ENCODE measurements at regions not wholly inside any gene's neighbourhood (a gene's known extent, or its start where the extent isn't known, plus 50 kb on each side); places are given as distances from the start of the nearest gene placed in this dataset.

DNA sequence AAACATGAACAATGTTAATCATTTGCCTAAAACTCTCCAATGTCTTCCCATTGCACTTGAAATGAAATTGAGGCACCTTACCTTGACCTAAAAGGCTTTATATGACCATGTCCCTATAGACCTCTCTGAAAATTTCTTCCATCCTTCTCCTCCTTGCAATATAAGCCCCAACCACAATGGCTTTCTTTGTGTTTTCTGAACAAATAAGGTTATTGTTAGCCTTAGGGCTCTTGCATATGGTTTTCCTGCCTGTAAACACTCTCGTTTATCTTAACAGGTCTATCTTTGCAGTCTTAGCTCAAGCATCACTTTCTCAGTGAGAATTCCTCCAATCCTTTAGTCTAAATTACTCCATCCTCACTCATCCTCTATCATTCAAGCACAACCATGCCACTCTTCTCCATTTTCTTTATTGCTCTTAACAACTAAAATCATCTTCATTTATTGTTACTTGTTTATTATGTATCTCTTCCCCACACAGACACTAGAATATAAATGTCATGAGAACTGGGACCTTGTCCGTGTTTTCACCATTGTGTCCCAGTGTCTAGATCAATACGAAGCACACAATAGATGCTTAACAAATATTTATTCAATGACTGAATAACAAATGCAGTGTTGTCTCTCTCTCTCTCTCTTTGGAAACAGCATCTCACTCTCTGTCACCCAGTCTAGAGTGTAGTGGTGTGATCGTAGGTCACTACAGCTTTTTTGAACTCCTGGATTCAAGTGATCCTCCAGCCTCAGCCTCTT lies 129.3 kb downstream of the RDH14 start:
- Histone ChIP-seq H3K27me3 (ENCODE audit: control insufficient read depth in 3 of 3, insufficient read depth in 3 of 3, low read length in 3 of 3) (no peaks in the 10 kb centered on the region), H3K4me3 (ENCODE audit: low read length in 3 of 3) (no peak overlapping the region), H3K4me1 (ENCODE audit: control insufficient read depth in 3 of 3, insufficient read depth in 3 of 3, low read length in 3 of 3) (peaks cover 0 to 6% (median 3%) of the 10 kb centered on the region in 3 donors), H3K9me3 (ENCODE audit: control insufficient read depth in 3 of 3, low read length in 3 of 3) (no peaks in the 10 kb centered on the region), H3K36me3 (ENCODE audit: control insufficient read depth in 3 of 3, insufficient read depth in 3 of 3, low read length in 3 of 3) (no peaks in the 10 kb centered on the region), H3K27ac (ENCODE audit: low read depth, low read length) (no peak overlapping the region), H3K9ac (ENCODE audit: low read depth in 1 of 3, low read length in 3 of 3) (no peak overlapping the region)

DNA sequence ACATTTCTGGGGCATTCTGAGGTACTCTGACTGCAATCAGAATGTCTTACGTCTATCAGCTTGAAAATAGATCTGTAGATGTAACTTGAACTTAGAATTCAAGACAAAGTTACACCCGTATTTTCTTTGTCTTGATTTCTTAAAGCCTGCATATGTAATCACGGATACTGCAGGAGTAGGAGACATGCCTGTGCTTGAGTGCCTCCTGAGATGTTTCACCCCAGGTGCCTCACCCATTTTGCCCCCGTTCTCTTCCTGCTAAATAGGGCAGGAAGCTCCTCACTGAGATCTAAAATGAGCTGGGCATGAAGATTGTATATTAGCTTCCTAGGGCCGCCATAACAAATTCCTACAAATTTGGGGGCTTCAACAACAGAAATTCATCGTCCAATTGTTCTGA lies 131.9 kb downstream of the RDH14 start:
- H3K9me3 ChIP-seq (ENCODE audit: control insufficient read depth in 3 of 3, low read length in 3 of 3): no peaks in the 10 kb centered on the region
- H3K4me1 ChIP-seq (ENCODE audit: control insufficient read depth in 3 of 3, insufficient read depth in 3 of 3, low read length in 3 of 3): peaks cover 0 to 3% (median 0%) of the 10 kb centered on the region in 3 donors
- no peak overlapping the region for H3K27ac ChIP-seq (ENCODE audit: low read depth, low read length)
- no peak overlapping the region for H3K9ac ChIP-seq (ENCODE audit: low read depth in 1 of 3, low read length in 3 of 3)
- no peaks in the 10 kb centered on the region for H3K36me3 ChIP-seq (ENCODE audit: control insufficient read depth in 3 of 3, insufficient read depth in 3 of 3, low read length in 3 of 3)
- no peak overlapping the region for H3K4me3 ChIP-seq (ENCODE audit: low read length in 3 of 3)
- H3K27me3 ChIP-seq (ENCODE audit: control insufficient read depth in 3 of 3, insufficient read depth in 3 of 3, low read length in 3 of 3): no peaks in the 10 kb centered on the region

DNA sequence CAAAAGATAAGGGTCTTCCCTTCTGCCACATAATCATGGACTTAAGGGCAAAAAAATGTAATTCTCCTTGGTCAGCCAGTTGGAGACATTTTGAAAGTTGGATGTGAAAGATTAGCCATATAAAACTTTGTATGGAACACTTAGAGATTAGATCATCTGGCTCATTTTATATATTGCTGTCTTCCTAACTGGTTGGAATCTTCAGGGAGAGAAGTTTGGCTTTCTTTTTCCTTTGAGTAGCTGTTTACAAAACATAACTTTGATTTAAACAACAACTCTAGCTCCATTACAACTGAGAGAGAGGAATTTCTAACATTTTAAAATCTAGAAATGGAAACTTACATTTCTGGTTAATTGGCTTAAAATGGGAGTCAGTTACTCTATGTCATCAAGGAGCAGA lies 132.7 kb downstream of the RDH14 start:
- no peak overlapping the region for H3K9ac ChIP-seq (ENCODE audit: low read depth in 1 of 3, low read length in 3 of 3)
- no peaks in the 10 kb centered on the region for H3K4me1 ChIP-seq (ENCODE audit: control insufficient read depth in 3 of 3, insufficient read depth in 3 of 3, low read length in 3 of 3)
- H3K27ac ChIP-seq (ENCODE audit: low read depth, low read length): no peak overlapping the region
- no peak overlapping the region for H3K4me3 ChIP-seq (ENCODE audit: low read length in 3 of 3)
- H3K36me3 ChIP-seq (ENCODE audit: control insufficient read depth in 3 of 3, insufficient read depth in 3 of 3, low read length in 3 of 3): no peaks in the 10 kb centered on the region
- no peaks in the 10 kb centered on the region for H3K9me3 ChIP-seq (ENCODE audit: control insufficient read depth in 3 of 3, low read length in 3 of 3)
- no peaks in the 10 kb centered on the region for H3K27me3 ChIP-seq (ENCODE audit: control insufficient read depth in 3 of 3, insufficient read depth in 3 of 3, low read length in 3 of 3)

DNA sequence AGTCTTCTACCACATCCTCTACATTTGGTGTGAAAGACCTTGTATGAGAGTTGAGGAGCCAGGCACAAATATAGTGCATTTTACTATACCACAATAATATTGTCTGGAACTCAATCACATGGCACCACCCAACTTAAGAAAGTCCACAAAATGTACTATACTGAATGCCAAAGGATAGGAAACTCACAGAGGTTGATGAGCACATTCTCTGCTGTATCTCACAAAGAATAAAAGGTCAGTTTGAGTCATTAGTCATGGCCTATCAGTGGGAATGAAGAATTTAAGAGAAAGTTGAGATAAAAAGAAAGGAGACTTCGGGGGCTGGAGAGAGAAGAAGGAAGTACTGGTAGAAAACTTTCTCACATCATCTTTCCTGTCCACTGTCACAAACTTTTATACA lies 134.3 kb downstream of the RDH14 start:
- no peak overlapping the region for H3K4me3 ChIP-seq (ENCODE audit: low read length in 3 of 3)
- H3K9ac ChIP-seq (ENCODE audit: low read depth in 1 of 3, low read length in 3 of 3): no peak overlapping the region
- H3K36me3 ChIP-seq (ENCODE audit: control insufficient read depth in 3 of 3, insufficient read depth in 3 of 3, low read length in 3 of 3): no peaks in the 10 kb centered on the region
- no peaks in the 10 kb centered on the region for H3K4me1 ChIP-seq (ENCODE audit: control insufficient read depth in 3 of 3, insufficient read depth in 3 of 3, low read length in 3 of 3)
- H3K27me3 ChIP-seq (ENCODE audit: control insufficient read depth in 3 of 3, insufficient read depth in 3 of 3, low read length in 3 of 3): no peaks in the 10 kb centered on the region
- H3K27ac ChIP-seq (ENCODE audit: low read depth, low read length): no peak overlapping the region
- H3K9me3 ChIP-seq (ENCODE audit: control insufficient read depth in 3 of 3, low read length in 3 of 3): no peaks in the 10 kb centered on the region

DNA sequence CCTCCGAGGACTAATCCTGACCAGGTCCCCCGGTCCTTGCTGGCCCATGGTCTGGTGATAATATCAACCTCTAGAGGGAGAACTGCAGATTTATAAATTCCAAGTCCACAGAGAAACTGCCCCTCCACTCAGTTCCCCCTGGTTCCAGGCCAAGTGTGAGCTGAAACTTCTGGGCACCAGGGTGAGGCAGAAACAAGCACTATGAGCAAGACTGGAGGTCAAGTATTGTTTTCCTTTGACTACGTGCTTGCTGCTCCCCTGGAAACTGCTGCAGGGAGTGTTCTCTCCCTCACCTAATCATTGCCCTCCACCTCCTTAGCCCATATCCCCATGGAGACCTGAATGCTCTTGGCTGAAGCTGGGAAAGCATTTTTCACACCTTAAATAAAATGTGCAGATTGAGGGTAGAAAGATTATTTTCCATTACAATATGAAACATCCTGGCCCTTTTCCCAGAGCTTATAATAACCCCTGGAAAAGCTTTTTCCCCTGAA lies 135.2 kb downstream of the RDH14 start:
- H3K27me3 ChIP-seq (ENCODE audit: control insufficient read depth in 3 of 3, insufficient read depth in 3 of 3, low read length in 3 of 3): no peaks in the 10 kb centered on the region
- no peak overlapping the region for H3K27ac ChIP-seq (ENCODE audit: low read depth, low read length)
- no peak overlapping the region for H3K9ac ChIP-seq (ENCODE audit: low read depth in 1 of 3, low read length in 3 of 3)
- no peaks in the 10 kb centered on the region for H3K4me1 ChIP-seq (ENCODE audit: control insufficient read depth in 3 of 3, insufficient read depth in 3 of 3, low read length in 3 of 3)
- no peak overlapping the region for H3K4me3 ChIP-seq (ENCODE audit: low read length in 3 of 3)
- H3K9me3 ChIP-seq (ENCODE audit: control insufficient read depth in 3 of 3, low read length in 3 of 3): no peaks in the 10 kb centered on the region
- no peaks in the 10 kb centered on the region for H3K36me3 ChIP-seq (ENCODE audit: control insufficient read depth in 3 of 3, insufficient read depth in 3 of 3, low read length in 3 of 3)

DNA sequence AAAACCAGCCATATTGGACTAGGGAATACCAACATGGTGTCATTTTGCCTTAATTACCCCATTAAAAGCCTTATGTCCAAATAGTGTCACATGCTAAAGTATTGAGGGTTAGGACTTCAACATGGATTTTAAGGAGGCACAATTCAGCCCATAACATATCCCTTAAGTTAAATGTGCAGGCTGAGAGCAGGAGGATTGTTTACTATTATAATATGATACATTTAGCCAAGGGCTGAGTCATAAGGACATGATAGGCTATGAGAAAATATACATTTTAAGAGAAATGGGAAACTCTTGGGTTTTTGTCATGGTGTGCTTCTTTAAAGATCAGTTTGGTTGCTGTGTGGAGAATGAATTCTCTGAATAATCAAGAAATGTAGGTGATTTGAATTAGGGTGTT lies 136.8 kb downstream of the RDH14 start:
- Histone ChIP-seq H3K27ac (ENCODE audit: low read depth, low read length) (no peak overlapping the region), H3K27me3 (ENCODE audit: control insufficient read depth in 3 of 3, insufficient read depth in 3 of 3, low read length in 3 of 3) (no peaks in the 10 kb centered on the region), H3K4me3 (ENCODE audit: low read length in 3 of 3) (no peak overlapping the region)

DNA sequence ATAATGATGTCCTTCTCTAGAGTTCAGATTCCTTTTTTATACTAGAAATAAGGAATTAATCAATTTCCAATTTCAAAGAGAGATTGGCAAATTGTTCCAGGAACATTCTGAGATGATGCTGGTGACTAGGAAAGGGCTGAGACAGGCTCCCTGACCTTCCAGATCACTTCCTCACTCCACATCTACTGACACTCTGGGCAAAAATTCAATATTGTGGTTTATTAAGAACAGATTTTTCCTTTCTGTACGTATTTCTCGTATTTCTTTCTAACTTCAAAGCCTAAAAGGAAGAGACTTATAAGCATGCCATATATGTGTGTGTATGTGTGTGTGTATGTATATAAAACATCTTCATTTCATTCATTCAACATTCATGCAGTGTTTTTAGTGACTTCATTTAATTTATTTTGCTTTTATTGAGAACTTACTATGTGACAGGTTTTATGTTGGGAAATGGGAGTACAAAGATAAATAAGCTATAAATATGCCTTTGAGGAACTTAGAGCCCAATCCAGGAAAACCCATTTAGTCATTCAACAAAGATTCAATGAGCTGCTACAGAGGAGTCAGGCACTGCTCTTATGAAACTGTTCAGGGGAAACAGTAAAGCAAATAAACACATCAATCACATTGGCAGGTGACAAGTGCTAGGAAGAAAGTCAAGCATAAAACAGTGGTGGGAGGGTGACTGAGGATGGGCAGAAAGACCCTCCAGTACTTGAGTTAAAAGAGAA lies 137.9 kb downstream of the RDH14 start:
- Histone ChIP-seq H3K27ac (ENCODE audit: low read depth, low read length) (no peak overlapping the region), H3K27me3 (ENCODE audit: control insufficient read depth in 3 of 3, insufficient read depth in 3 of 3, low read length in 3 of 3) (no peaks in the 10 kb centered on the region), H3K4me1 (ENCODE audit: control insufficient read depth in 3 of 3, insufficient read depth in 3 of 3, low read length in 3 of 3) (no peaks in the 10 kb centered on the region), H3K9ac (ENCODE audit: low read depth in 1 of 3, low read length in 3 of 3) (no peak overlapping the region), H3K4me3 (ENCODE audit: low read length in 3 of 3) (no peak overlapping the region), H3K36me3 (ENCODE audit: control insufficient read depth in 3 of 3, insufficient read depth in 3 of 3, low read length in 3 of 3) (no peaks in the 10 kb centered on the region), H3K9me3 (ENCODE audit: control insufficient read depth in 3 of 3, low read length in 3 of 3) (no peaks in the 10 kb centered on the region)

More for the DNA sequence above, 136.8 kb downstream of the RDH14 start:
- Histone ChIP-seq H3K36me3 (ENCODE audit: control insufficient read depth in 3 of 3, insufficient read depth in 3 of 3, low read length in 3 of 3) (no peaks in the 10 kb centered on the region), H3K9me3 (ENCODE audit: control insufficient read depth in 3 of 3, low read length in 3 of 3) (no peaks in the 10 kb centered on the region), H3K9ac (ENCODE audit: low read depth in 1 of 3, low read length in 3 of 3) (no peak overlapping the region), H3K4me1 (ENCODE audit: control insufficient read depth in 3 of 3, insufficient read depth in 3 of 3, low read length in 3 of 3) (no peaks in the 10 kb centered on the region)

DNA sequence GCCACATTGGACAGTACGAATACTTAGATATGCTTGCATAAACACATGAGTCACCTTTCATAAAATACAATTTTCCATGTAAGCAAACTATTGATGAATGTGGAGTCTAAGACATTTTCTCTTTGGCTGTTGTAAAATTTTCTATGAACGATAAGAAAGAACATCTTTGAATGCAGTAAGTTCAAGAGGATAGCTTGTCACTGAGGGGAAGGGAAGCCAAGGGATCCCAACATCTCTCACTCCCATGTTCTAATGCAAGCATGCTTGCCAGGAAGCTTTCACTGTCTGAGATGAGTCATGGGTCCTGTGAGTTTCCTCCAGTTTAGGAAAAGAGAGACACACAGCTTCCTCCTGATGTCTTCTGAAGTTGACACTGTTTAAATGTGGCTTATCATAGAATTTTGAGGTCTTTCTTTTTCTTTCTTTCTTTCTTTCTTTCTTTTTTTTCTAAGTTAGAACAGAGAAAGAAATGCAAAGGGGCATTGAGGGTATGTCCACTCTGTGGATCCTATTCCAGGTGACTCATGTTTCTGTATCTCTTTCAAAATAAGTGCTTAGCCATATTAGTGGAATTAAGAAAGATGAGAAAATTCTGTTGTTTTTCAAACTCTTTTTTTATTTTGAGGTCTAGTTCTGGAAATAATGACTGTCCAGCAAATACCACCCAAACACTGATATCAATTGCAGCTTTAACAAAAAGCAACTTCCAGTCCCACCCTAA lies 146.6 kb downstream of the RDH14 start:
- H3K27me3 ChIP-seq (ENCODE audit: control insufficient read depth in 3 of 3, insufficient read depth in 3 of 3, low read length in 3 of 3): no peaks in the 10 kb centered on the region
- no peak overlapping the region for H3K9ac ChIP-seq (ENCODE audit: low read depth in 1 of 3, low read length in 3 of 3)
- no peaks in the 10 kb centered on the region for H3K4me1 ChIP-seq (ENCODE audit: control insufficient read depth in 3 of 3, insufficient read depth in 3 of 3, low read length in 3 of 3)
- no peak overlapping the region for H3K27ac ChIP-seq (ENCODE audit: low read depth, low read length)
- no peaks in the 10 kb centered on the region for H3K36me3 ChIP-seq (ENCODE audit: control insufficient read depth in 3 of 3, insufficient read depth in 3 of 3, low read length in 3 of 3)
- H3K9me3 ChIP-seq (ENCODE audit: control insufficient read depth in 3 of 3, low read length in 3 of 3): no peaks in the 10 kb centered on the region
- no peak overlapping the region for H3K4me3 ChIP-seq (ENCODE audit: low read length in 3 of 3)

DNA sequence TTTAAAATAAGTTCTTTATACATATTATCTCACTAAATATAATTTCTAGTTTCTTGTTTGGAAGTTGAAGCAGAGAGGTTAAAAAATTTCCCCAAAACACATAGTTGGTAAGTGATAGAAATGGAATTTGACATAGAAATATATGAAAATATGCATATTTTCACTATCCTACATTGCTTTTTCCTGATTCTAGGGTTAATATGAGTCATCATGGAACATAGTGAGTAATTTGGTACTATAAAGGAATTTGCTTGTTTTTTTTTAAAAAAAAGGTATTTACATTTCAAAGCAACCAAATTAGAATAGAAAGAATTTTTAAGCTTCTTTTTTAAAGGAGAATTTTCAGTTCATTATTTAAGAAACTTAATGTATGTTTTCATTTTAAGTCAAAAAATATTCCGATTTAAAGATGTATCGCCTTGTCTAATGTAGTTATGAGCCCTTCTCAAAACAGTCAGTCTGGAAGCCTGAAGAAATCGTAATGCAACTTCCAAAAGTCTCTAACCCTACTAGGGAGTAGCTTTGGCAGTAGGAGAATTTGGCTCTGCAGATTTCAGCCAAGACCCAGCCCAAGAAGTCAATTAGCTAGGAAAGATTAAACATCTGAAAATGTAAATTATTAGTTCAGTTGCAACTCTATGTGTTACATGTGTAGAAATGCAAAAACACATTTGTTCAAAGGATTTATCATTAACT lies 147.3 kb downstream of the RDH14 start:
- no peak overlapping the region for H3K27ac ChIP-seq (ENCODE audit: low read depth, low read length)
- no peaks in the 10 kb centered on the region for H3K4me1 ChIP-seq (ENCODE audit: control insufficient read depth in 3 of 3, insufficient read depth in 3 of 3, low read length in 3 of 3)
- H3K9ac ChIP-seq (ENCODE audit: low read depth in 1 of 3, low read length in 3 of 3): no peak overlapping the region
- H3K9me3 ChIP-seq (ENCODE audit: control insufficient read depth in 3 of 3, low read length in 3 of 3): no peaks in the 10 kb centered on the region
- no peaks in the 10 kb centered on the region for H3K27me3 ChIP-seq (ENCODE audit: control insufficient read depth in 3 of 3, insufficient read depth in 3 of 3, low read length in 3 of 3)
- no peaks in the 10 kb centered on the region for H3K36me3 ChIP-seq (ENCODE audit: control insufficient read depth in 3 of 3, insufficient read depth in 3 of 3, low read length in 3 of 3)
- H3K4me3 ChIP-seq (ENCODE audit: low read length in 3 of 3): no peak overlapping the region

Measured in skeletal muscle tissue (tissue), 3 donors.